Activated naive CD4-positive, alpha-beta T cell treated with Interleukin-2 at 50 U/mL for 16 hours (primary cell): ENCODE measurements at regions not wholly inside any gene's neighbourhood (a gene's known extent, or its start where the extent isn't known, plus 50 kb on each side); places are given as distances from the start of the nearest gene placed in this dataset.
"Not testable (repeated sequence)": the region's sequence is repeated elsewhere in the genome, so short reads cannot be mapped to it uniquely, and the experiment has no call there.

Experiments used
- DNase-seq: peaks from one replicate; pipeline ENCODE4 v3.0.0-alpha.2; 2020

DNA sequence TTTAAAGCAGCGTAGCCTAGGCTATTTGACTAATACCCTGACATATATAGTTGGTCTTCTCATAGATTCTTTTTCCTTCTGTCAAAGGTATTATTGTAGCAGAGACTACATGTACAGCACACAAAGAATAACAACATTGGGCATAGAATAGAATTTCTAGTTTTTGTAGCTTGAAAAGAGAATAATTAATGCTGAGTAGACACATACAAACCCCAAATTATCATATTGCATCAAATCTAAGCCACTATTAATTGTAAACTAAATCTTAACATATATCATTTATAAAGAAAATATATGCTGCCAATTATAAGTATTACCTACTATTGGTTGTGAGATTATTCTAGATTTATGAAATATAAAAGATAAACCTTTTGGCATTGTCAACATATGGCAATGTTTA lies 574.5 kb downstream of the SLCO4C1 start:
- DNase-seq = no peak

DNA sequence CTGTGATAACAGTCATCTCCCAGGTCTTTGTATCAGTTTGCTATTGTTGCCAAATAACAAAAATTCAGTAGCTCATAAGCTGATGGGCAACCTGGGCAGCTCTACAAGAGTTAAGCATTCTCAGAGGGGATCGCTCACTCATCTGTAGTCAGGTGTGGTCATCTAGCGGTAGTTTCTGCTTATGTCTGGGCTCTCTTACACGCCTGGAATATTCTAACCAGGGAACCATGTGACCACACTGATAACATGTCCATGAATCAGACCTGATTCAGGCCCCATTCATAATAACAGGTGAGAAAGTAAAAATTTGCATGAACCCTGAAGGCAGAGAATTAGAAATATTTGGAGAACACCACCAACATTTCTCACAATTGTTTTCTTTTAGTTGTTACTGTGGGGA lies 576.1 kb downstream of the SLCO4C1 start:
- no peak for DNase-seq

- no peak for DNase-seq
These were observed 578.4 kb downstream of the SLCO4C1 start for GRCh38 chr5:101717721-101718120.

DNA sequence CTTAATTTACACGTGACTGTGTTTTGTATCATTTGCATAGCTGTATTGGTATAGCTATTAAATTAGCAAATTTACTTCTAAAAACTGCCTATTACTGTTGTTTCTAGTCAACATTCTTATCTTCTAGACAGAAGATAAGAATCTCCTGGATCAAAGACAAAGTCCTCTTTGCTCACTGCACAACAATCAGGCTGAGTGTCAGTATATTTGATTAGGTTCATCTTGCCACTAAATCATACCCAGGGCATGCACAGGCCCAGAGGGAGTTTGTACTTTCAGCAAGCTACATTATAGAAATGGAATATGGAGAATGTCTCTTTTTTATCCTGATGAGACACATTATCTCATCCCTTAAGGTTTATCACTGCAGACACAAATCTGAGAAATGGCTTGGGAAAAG lies 579.1 kb downstream of the SLCO4C1 start:
- no peak for DNase-seq

DNA sequence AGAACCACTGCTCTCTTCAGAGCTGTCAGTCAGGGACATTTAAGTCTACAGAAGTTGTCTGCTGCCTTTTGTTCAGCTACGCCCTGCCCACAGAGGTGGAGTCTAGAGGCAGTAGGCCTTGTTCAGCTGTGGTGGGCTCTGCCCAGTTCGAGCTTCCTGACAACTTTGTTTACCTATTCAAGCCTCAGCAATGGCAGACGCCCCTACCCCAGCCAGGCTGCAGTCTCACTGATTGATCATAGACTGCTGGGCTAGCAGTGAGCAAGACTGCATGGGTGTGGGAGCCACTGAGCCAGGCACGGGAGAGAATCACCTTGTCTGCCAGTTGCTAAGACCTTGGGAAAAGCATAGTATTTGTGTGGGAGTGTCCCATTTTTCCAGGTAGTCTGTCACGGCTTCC lies 580.3 kb downstream of the SLCO4C1 start:
- not testable (repeated sequence) for DNase-seq

DNA sequence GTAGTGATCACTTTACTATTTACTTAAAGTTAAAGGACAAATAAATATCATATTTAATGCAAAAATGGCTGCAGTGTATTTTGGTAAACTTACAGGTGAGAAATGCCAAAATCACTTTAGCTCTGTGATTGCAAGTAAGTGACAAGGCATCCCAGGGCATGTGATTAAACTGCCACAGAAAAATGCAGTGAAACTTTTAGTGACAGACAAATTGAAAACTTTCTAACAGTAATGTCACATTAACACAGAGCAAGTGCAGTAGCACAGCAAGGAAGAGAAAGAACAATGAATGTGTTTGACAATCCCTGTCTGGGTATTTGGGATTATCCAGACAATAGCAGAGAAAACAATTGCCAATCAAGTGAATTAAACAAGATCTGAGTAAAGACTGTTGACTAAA lies 606.8 kb downstream of the SLCO4C1 start:
- DNase-seq = no peak

GRCh38 chr5:101688156-101688555 lies 607.9 kb downstream of the SLCO4C1 start:
- no peak for DNase-seq

DNA sequence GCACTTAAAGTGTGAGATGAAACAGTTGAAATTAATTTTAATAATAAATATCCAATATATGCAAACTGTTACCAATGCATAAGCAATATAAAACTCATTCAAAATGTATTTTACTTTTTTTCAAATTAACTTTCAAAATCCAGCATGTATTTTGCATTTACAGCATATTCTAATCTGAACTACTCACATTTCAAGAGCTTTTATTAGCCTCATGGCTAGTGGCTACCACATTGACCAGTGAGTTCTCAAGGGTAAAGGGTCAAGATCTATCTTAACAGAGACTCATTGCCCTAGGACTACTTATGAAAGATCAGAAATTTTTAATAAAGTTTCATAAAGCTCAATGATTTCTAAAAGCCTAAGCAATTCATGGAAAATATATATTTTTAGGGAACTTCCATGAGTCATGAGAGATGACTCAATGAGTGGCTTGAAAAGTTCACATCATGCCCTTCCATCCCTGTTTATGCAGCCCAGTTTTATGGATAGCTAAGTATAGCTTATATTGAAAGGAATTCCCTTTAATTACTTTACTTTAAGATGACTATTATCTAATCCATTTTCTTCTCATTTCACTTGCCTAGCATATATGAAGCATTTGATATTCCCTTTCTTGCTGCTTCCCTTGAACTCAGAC lies 608.6 kb downstream of the SLCO4C1 start:
- DNase-seq = no peak

DNA sequence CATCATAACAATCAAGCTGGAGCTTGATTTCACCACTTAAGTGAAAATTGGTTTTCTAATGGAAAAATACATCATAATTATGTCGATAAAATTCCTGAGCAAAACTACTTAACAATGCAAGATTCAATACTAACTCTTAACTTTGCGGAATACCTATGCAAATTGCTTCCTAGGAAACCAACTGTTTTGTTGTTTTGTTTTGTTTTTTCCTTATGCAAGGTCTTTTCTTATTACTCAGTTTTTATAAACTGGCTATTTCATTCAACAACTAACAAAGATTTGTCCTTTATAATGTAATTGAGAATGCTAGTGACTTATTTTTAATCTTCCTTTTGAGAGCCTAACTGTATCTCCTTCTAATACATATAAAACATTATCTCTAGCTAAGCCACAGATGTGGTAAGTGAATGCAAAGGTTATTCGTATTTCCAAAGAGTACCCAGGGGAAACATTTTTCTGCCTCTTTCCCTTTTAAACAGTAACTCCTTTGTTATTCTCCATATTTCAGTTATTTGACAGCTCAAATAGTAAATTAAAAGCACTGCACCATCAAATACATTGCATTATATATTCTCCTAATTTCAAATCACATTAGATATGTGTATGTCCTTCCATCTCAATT lies 609.4 kb downstream of the SLCO4C1 start:
- DNase-seq = no peak

- no peak for DNase-seq
These were observed 616.3 kb downstream of the SLCO4C1 start for GRCh38 chr5:101679816-101680215.

DNA sequence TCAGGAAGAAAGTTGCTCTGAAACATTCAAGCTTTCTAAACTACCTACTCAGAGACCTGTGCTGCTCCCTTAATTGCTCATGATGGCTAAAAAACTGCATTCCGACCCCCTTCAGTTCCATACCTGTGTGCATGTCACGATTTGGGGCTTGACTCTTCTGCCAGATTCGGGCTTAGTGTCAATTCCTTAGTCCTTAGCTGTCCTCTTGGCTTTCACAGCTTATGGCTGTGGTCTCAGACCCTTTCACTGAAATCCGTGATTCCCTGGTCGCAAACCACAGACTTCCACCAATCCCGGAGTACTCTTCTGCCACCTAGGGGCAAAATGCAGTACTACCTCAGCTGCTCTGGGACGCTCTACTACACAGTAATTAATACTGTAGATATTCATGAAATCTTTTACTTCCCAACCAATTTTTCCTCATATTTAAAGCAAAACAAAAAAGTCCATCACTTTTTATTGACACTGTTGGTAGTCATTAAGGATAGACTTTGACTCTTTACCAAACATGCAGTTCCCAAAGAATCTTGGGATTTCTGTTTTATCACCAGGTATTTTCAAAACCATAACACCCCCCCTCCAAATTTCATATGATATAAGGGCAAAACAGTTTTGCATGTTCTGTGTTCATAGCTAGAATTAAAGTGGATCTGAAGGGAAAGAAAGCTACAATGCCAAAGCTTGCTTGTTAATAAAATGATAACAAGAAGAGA lies 617.4 kb downstream of the SLCO4C1 start:
- DNase-seq = peak; percentile 15

- DNase-seq = no peak
These were observed 618.1 kb downstream of the SLCO4C1 start for GRCh38 chr5:101677961-101678360.

DNA sequence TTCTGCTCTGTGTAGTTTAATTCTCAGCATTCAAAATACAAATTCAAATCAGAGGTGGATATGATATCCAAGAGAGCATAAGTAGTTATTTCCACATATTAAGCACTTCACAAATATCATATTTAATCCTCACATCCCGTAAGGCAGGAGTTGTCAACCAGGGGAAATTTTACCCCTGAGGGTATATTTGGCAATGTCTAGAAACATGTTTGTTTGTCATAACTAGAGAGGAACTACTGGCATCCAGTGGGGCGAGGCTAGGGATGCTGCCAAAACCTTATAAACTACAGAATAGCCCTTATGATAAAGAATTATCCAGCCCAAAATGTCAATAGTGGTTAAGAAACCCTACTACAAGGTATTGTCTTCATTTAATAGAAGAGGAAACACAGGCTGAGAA lies 619.4 kb downstream of the SLCO4C1 start:
- no peak for DNase-seq

GRCh38 chr5:101675510-101676219 lies 620.4 kb downstream of the SLCO4C1 start:
- DNase-seq = no peak

DNA sequence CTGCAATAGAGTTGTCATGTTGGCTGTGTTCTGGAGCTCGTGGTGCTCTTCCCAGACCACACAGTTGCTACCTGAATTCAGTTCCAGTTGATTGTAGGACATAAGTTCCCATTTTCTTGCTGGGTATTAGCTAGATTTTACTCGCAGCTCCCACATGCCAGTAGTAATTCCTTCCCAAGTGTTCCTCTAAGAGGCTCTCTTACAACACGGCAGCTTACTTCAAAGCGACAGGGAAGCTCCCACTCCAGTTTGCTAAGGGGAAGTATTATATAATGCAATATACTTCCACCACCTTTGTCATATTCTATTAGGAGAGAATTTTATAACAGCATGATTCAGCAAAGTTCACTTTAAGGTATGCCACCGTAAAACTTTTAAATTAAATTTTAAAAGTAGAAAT lies 623.0 kb downstream of the SLCO4C1 start:
- DNase-seq = no peak

GRCh38 chr5:101664071-101664791 lies 631.9 kb downstream of the SLCO4C1 start:
- no peak for DNase-seq

GRCh38 chr5:101663543-101663942 lies 632.5 kb downstream of the SLCO4C1 start:
- DNase-seq = no peak

GRCh38 chr5:101662263-101662662 lies 633.8 kb downstream of the SLCO4C1 start:
- no peak for DNase-seq

DNA sequence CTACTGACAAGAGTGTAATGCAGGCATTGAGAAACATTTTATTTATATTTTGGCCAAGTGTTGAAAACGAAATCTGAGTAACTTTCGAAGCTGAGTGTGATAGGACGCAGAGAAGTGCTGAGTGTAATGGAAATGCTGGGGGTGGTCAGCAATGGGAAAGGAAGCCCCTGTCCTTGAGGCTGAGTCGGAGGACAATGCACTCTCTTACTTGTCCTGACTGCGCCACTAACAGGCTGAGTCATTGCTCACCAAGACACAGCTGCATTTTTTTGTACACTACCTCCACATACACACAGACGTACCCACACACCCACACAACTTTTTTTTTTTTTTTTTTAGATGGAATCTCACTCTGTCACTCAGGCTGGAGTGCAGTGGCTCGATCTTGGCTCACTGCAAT lies 637.7 kb downstream of the SLCO4C1 start:
- DNase-seq = no peak

DNA sequence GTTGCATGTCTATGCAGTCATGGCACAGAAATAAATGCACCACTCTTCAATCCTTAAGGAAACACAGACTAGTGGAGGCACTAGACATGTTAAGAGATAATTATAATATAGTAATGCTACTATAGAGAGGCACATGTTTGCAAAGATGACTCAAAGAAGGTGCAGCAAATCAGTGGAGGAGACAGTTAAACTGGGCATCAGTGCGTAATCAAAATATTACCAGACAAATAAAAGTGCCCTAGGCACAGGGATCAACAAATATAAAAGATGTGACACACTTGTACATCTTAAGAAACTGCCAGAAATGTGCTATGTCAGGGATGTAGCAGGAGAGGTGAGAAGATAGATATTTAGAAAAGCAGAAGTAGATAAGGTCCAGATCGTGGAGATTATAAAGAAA lies 642.1 kb downstream of the SLCO4C1 start:
- DNase-seq = no peak

- no peak for DNase-seq
These were observed 648.2 kb downstream of the SLCO4C1 start for GRCh38 chr5:101647861-101648260.

- no peak for DNase-seq
These were observed 652.3 kb downstream of the SLCO4C1 start for GRCh38 chr5:101643794-101644193.

DNA sequence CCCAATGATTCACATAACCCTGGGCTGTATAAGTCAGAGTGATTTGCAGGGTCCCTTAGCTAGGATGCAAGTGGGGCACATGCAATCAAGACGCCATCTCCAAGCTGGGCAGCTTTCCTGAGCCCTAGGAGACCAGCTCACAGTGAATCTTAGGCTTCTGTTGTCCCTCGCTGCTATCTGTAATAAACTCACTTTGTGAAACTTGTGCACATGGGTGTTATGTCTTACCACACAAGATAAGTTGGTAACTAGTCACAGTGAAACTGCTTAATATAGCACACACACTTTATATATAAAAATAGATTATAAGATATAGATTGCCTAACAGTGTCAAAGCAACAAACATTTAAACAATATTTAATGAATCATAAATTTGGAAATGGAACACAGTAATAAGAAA lies 658.5 kb downstream of the SLCO4C1 start:
- no peak for DNase-seq
